Activated B cell treated with CpG ODN at 0.5 μM for 24 hours (primary cell): ENCODE measurements at regions not wholly inside any gene's neighbourhood (a gene's known extent, or its start where the extent isn't known, plus 50 kb on each side); places are given as distances from the start of the nearest gene placed in this dataset.
"Not testable (repeated sequence)": the region's sequence is repeated elsewhere in the genome, so short reads cannot be mapped to it uniquely, and the experiment has no call there.

Source experiments
- ATAC-seq: fragments of 200-7000 bp; cut with Tn5 transposase; one replicate; pipeline ENCODE4 v1.10.0; 2021; ENCODE audit warnings: low read depth, mild to moderate bottlenecking, moderate library complexity
- CTCF ChIA-PET: fragments of 350-600 bp; sonication (Branson Sonifier 250); formaldehyde crosslinking; loops from one replicate; lab custom pipeline; 2021; ENCODE audit warnings: antibody characterized with exemption; lab: Charles Lee
- POLR2A ChIA-PET: fragments of 350-600 bp; sonication (Branson Sonifier 250); formaldehyde crosslinking; loops from one replicate; lab custom pipeline; 2021; ENCODE audit warnings: antibody characterized with exemption; lab: Charles Lee
- DNase-seq: peaks from one replicate; pipeline ENCODE4 v3.0.0; 2022
- H3K27ac Mint-ChIP-seq: one replicate; pipeline ENCODE4 v1.8.0; 2020; ENCODE audit warnings: mixed read lengths
- H3K27me3 Mint-ChIP-seq: one replicate; pipeline ENCODE4 v1.8.0; 2021; ENCODE audit warnings: mixed read lengths
- H3K36me3 Mint-ChIP-seq: one replicate; pipeline ENCODE4 v1.8.0; 2021; ENCODE audit warnings: low read depth, mixed read lengths
- H3K4me1 Mint-ChIP-seq: one replicate; pipeline ENCODE4 v1.8.0; 2021; ENCODE audit warnings: mixed read lengths
- H3K4me3 Mint-ChIP-seq: one replicate; pipeline ENCODE4 v1.8.0; 2020; ENCODE audit warnings: mild to moderate bottlenecking, mixed read lengths
- H3K9me3 Mint-ChIP-seq: one replicate; pipeline ENCODE4 v1.8.0; 2020; ENCODE audit warnings: mixed read lengths
- intact Hi-C: fragments of 100-400 bp; cut with micrococcal nuclease; formaldehyde crosslinking; loops from one replicate; pipeline ENCODE4 v1.15.1; 2024
- TF ChIP-seq, protein P1 (sequence below): fragments of 200-600 bp; IDR thresholded peaks from one replicate; pipeline ENCODE4 v1.8.0; 2022; ENCODE audit warnings: antibody characterized with exemption, mild to moderate bottlenecking

DNA sequence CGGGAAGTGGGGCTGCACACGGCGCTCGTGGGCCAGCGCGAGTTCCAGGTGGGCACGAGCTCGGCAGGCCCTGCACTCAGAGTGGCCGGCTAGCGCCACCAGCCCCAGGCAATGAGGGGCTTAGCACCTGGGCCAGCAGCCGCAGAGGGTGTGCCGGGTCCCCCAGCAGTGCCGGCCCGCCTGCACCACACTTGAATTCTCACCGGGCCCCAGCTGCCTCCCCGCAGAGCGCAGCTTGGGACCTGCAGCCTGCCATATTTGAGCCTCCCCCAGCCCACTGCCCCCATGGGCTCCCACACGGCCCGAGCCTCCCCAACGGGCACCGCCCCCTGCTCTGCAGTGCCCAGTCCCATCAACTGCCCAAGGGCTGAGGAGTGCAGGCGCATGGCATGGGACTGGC lies 87.5 kb downstream of the CHCHD4 start:
- TF ChIP-seq, protein P1, sequence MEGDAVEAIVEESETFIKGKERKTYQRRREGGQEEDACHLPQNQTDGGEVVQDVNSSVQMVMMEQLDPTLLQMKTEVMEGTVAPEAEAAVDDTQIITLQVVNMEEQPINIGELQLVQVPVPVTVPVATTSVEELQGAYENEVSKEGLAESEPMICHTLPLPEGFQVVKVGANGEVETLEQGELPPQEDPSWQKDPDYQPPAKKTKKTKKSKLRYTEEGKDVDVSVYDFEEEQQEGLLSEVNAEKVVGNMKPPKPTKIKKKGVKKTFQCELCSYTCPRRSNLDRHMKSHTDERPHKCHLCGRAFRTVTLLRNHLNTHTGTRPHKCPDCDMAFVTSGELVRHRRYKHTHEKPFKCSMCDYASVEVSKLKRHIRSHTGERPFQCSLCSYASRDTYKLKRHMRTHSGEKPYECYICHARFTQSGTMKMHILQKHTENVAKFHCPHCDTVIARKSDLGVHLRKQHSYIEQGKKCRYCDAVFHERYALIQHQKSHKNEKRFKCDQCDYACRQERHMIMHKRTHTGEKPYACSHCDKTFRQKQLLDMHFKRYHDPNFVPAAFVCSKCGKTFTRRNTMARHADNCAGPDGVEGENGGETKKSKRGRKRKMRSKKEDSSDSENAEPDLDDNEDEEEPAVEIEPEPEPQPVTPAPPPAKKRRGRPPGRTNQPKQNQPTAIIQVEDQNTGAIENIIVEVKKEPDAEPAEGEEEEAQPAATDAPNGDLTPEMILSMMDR = no peak
- Mint-ChIP-seq H3K27me3 (peaks cover 2% of the 10 kb centered on the region), H3K36me3 (no peaks in the 10 kb centered on the region), H3K27ac (no peak overlapping the region), H3K4me1 (no peaks in the 10 kb centered on the region), H3K4me3 (no peak overlapping the region), H3K9me3 (peaks cover 12% of the 10 kb centered on the region)
- ChIA-PET CTCF (no interaction called here), POLR2A (no interaction called here)
- DNase-seq (no peak), ATAC-seq (no peak)
- intact Hi-C loops = no loop called here

DNA sequence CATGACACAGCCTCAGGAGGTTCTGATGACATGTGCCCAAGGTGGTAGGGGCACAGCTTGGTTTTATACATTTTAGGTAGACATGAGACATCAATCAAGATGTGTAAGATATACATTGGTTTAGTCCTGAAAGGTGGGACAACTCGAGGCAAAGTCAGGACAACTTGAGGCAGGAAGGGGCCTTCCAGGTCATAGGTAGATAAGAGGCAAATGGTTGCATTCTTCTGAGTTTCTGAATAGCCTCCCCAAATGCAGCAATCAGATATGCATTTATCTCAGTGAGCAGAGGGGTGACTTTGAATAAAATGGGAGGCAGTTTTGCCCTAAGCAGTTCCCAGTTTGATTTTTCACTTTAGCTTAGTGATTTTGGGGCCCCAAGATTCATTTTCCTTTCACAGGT lies 91.6 kb downstream of the CHCHD4 start:
- Mint-ChIP-seq H3K4me1 (no peaks in the 10 kb centered on the region), H3K9me3 (peaks cover 10% of the 10 kb centered on the region), H3K27me3 (no peaks in the 10 kb centered on the region), H3K27ac (no peak overlapping the region), H3K4me3 (no peak overlapping the region), H3K36me3 (no peaks in the 10 kb centered on the region)
- no peak for ATAC-seq
- ChIA-PET POLR2A (no interaction called here), CTCF (no interaction called here)
- intact Hi-C loops = no loop called here
- TF ChIP-seq, protein P1 = no peak
- DNase-seq = no peak

DNA sequence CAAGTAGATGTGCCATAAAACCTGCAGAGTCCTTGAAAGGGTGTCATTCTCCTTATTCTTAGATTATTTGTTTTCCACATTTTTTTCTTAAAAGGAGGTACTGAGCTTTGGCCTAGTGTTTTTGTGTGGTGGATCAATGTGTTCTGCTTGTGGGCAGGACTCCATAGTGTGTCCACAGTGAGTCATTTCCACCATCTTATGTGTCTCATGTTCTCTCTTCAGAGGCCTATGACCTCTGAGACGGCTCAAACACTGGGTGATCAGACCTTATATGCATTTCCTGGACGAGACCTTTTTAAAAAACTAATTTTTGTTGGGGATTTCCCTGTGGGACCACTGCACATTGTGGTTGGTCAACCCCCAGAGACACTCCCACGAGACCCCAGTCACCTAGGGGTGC lies 93.4 kb downstream of the CHCHD4 start:
- no peaks in the 10 kb centered on the region for H3K27me3 Mint-ChIP-seq

DNA sequence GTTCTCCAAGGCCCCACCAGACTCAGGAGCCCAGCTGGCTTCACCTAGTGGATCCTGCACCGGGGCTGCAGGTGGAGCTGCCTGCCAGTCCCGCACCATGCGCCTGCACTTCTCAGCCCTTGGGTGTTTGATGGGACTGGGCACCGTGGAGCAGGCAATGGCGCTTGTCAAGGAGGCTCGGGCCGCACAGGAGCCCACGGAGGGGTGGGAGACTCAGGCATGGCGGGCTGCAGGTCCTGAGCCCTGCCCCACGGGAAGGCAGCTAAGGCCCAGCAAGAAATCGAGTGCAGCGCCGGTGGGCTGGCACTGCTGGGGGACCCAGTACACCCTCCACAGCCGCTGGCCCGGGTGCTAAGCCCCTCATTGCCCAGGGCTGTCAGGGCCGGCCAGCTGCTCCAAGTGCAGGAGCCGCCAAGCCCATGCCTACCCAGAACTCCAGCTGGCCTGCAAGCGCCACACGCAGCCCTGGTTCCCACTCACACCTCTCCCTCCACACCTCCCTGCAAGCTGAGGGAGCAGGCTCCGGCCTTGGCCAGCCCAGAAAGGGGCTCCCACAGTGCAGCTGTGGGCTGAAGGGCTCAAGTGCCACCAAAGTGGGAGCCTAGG lies 95.2 kb downstream of the CHCHD4 start:
- POLR2A ChIA-PET, H3K27me3 Mint-ChIP-seq, H3K4me1 Mint-ChIP-seq, H3K36me3 Mint-ChIP-seq, CTCF ChIA-PET, intact Hi-C loops, H3K4me3 Mint-ChIP-seq, H3K9me3 Mint-ChIP-seq, DNase-seq, H3K27ac Mint-ChIP-seq, ATAC-seq: not testable (repeated sequence)

More for the DNA sequence above, 93.4 kb downstream of the CHCHD4 start:
- Mint-ChIP-seq H3K4me3 (no peak overlapping the region), H3K9me3 (peaks cover 6% of the 10 kb centered on the region), H3K36me3 (no peaks in the 10 kb centered on the region), H3K4me1 (no peaks in the 10 kb centered on the region), H3K27ac (no peak overlapping the region)
- POLR2A ChIA-PET = no interaction called here
- intact Hi-C loops = no loop called here
- DNase-seq (no peak), ATAC-seq (no peak)
- TF ChIP-seq, protein P1 = no peak
- CTCF ChIA-PET = no interaction called here

DNA sequence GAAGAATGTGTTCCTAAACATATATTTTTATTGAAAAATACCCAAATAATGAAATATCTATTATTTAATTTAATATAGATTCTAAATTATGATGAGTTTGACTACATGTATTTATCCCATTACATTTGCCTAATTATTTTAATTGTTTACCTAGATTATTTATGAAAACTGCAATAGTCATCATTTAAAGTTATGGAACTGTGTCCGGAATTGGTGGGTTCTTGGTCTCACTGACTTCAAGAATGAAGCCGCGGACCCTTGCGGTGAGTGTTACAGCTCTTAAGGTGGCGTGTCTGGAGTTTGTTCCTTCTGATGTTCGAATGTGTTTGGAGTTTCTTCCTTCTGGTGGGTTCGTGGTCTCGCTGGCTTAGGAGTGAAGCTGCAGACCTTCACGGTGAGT lies 96.5 kb downstream of the CHCHD4 start:
- DNase-seq, H3K36me3 Mint-ChIP-seq, H3K4me1 Mint-ChIP-seq, H3K27ac Mint-ChIP-seq, CTCF ChIA-PET, POLR2A ChIA-PET, ATAC-seq, H3K27me3 Mint-ChIP-seq, intact Hi-C loops, H3K4me3 Mint-ChIP-seq: not testable (repeated sequence)
- peaks cover 15% of the 10 kb centered on the region for H3K9me3 Mint-ChIP-seq

DNA sequence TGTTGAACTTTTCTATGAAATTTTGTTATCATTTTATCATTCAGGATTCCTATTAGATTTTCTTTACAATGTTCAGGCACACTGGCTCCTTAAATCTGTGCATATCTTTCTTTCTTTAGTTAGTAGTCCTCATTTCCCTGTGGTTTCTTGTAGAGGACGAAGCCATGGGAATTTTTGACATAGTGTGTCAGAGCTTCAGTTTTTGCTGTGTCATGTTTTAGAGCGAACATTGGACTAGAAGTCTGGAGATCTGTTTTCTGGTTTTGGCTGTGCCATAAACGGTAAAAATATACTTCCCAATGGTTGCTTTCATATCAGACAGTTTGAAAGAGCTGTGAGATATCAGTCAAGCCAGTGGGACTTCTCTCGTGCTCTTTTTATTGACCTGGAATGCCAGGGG lies 105.2 kb downstream of the CHCHD4 start:
- Mint-ChIP-seq H3K27ac (no peak overlapping the region), H3K9me3 (peaks cover 16% of the 10 kb centered on the region), H3K36me3 (no peaks in the 10 kb centered on the region), H3K27me3 (peaks cover 23% of the 10 kb centered on the region), H3K4me3 (no peak overlapping the region), H3K4me1 (no peaks in the 10 kb centered on the region)
- CTCF ChIA-PET = no interaction called here
- ATAC-seq (no peak), DNase-seq (no peak)
- POLR2A ChIA-PET = no interaction called here
- TF ChIP-seq, protein P1 = no peak
- intact Hi-C loops = no loop called here
